NT2/D1 (cell line): ENCODE measurements at regions not wholly inside any gene's neighbourhood (a gene's known extent, or its start where the extent isn't known, plus 50 kb on each side); places are given as distances from the start of the nearest gene placed in this dataset.

Experiments used
- YY1 ChIP-seq: IDR thresholded peaks from 2 replicates; pipeline ENCODE4 v1.6.1; 2011; ENCODE audit not compliant: insufficient read length, insufficient read depth
- ZNF274 ChIP-seq: IDR thresholded peaks from 2 replicates; pipeline ENCODE4 v1.6.1; 2011; ENCODE audit warnings: mild to moderate bottlenecking, low read depth, low read length

DNA sequence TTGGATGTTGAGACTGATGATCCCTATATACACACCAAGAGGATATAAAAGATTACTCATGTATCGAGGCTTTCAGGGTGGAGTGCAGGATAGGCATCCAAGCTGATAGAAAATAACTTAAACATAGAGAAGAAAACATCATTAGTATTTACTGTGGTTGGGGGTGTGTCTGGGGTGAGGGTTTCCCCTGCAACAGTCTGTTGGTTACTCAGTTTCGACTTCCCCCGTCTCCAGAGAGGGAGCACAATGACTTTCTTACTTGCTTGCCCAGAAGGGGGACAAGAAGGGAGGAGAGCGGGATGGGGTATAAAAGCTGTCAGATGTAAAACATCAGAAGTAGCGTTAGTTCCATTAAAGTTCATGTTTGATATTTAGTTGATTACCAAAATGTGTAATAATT, 717.4 kb upstream of the ZP4 start:
- TF ChIP-seq YY1 (no peak), ZNF274 (no peak)
